NT2/D1 (cell line): ENCODE measurements at regions not wholly inside any gene's neighbourhood (a gene's known extent, or its start where the extent isn't known, plus 50 kb on each side); places are given as distances from the start of the nearest gene placed in this dataset.

Experiments
- SUZ12 ChIP-seq: IDR thresholded peaks from 2 replicates; pipeline ENCODE4 v1.6.1; 2011; ENCODE audit not compliant: insufficient read length, insufficient read depth; ENCODE audit errors: extremely low read depth
- YY1 ChIP-seq: IDR thresholded peaks from 2 replicates; pipeline ENCODE4 v1.6.1; 2011; ENCODE audit not compliant: insufficient read length, insufficient read depth
- ZNF274 ChIP-seq: IDR thresholded peaks from 2 replicates; pipeline ENCODE4 v1.6.1; 2011; ENCODE audit warnings: mild to moderate bottlenecking, low read depth, low read length

DNA sequence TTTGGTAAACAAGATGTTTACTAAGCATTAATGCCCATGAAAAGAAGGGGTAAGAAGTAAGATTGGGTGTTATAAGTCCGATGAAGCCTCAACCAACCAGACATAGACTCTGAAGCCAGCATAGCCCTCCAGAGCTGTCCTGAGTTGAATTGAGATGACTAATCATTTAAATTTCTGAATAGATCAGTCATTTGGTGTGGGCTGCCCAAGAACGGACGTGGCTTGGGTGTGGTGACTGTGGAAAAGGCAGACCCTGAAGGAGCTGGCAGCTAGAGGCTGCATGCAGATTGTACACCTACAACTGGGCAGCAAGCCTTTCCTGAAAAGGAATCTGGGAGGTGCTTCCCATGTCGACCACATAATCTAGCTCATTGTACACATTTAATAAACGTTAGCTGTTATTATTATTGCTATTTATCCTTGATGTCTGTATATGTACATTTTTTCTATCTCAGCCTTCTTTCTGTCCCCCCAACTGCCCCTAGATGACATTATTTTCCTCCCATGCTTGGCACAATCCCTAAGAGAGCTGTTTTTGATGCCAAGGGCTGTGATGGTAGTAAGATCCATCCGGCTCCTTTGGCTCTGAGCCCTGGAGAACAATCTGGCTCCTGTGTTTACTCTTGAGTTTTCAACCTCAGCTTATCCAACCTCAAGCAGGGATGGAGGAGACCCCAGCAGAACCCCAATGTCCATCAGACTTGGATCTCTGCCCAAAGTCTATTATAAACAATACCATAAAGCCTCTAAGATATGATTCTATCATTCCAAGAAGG lies 57.6 kb upstream of the JAG1 start:
- no peak for TF ChIP-seq YY1
- TF ChIP-seq SUZ12 = no peak
- TF ChIP-seq ZNF274 = no peak
